Transverse colon (tissue), 4 donors: ENCODE measurements at regions not wholly inside any gene's neighbourhood (a gene's known extent, or its start where the extent isn't known, plus 50 kb on each side); places are given as distances from the start of the nearest gene placed in this dataset.

ENCODE experiments used
- DNase-seq: peaks from one replicate; pipeline ENCODE4 v3.0.0-alpha.2; 2019
- H3K27ac ChIP-seq, 4 donors: fragments of 200-600 bp; sonication (generic); 2 replicates each; pipeline ENCODE4 v1.5.1; 2016 to 2018; ENCODE audit warnings: inconsistent platforms in 4 of 4
- H3K27me3 ChIP-seq: fragments of 200-600 bp; sonication (generic); 2 replicates; pipeline ENCODE4 v1.5.1; 2017; ENCODE audit warnings: inconsistent platforms
- H3K36me3 ChIP-seq, 4 donors: fragments of 200-600 bp; sonication (generic); 2 replicates each; pipeline ENCODE4 v1.5.1; 2017 to 2019; ENCODE audit warnings: inconsistent platforms in 4 of 4
- H3K4me1 ChIP-seq, 4 donors: fragments of 200-600 bp; sonication (generic); 2 replicates each; pipeline ENCODE4 v1.5.1; 2017 to 2020; ENCODE audit warnings: inconsistent platforms in 4 of 4
- H3K4me3 ChIP-seq, 4 donors: fragments of 200-600 bp; sonication (generic); 1 replicate in 1 of 4; 2 replicates in 3 of 4; pipeline versions ENCODE4 v1.5.1 to v1.6.1; 2017 to 2019; ENCODE audit warnings: inconsistent platforms in 4 of 4
- H3K9me3 ChIP-seq, 2 donors: fragments of 200-600 bp; sonication (generic); 2 replicates each; pipeline ENCODE4 v1.5.1; 2017 to 2019; ENCODE audit warnings: inconsistent platforms in 2 of 2
- EP300 ChIP-seq: sonication (generic); formaldehyde crosslinking; IDR thresholded peaks from one replicate; pipeline ENCODE4 v1.6.1; 2017; ENCODE audit warnings: antibody characterized with exemption, low read depth
- POLR2A ChIP-seq: fragments of 450-650 bp; IDR thresholded peaks from one replicate; pipeline ENCODE4 v1.6.1; 2016; ENCODE audit warnings: antibody characterized with exemption, mild to moderate bottlenecking, moderate library complexity
- POLR2AphosphoS5 ChIP-seq, 3 donors: sonication (generic); formaldehyde crosslinking; IDR thresholded peaks; one replicate each; pipeline ENCODE4 v1.6.1; 2016; ENCODE audit warnings: antibody characterized with exemption in 3 of 3
- WGBS, 2 donors: methylation state at CpG; one replicate each; pipeline ENCODE4 v1.1.5; 2018; ENCODE audit warnings: low coverage in 1 of 2; 5-methylcytosine and 5-hydroxymethylcytosine counted together
- in situ Hi-C, 4 donors: fragments of 200-750 bp; cut with MboI; loops; one replicate each; pipeline versions ENCODE4 v1.15.0 to v1.15.1; 2017; ENCODE audit warnings: low sequenced_read_pairs in 3 of 4, low pct_ligation_motif_present in 1 of 4, low pct_unique_long_range_greater_than_20kb in 1 of 4
- intact Hi-C: fragments of 100-400 bp; cut with DNase I; formaldehyde crosslinking; loops from one replicate; pipeline ENCODE4 v1.15.1; 2023; ENCODE audit warnings: low total_unique reads
- TF ChIP-seq, protein P1 (sequence below), 5 experiments: fragments of 200-600 bp in 3 of 5; fragments of 450-650 bp in 2 of 5; sonication (generic) in 3 of 5; IDR thresholded peaks; 1 replicate in 2 of 5; 2 replicates in 3 of 5; pipeline ENCODE4 v1.5.1; 2016 to 2017; ENCODE audit warnings: antibody characterized with exemption in 5 of 5, inconsistent platforms in 3 of 5, mild to moderate bottlenecking in 2 of 5, moderate library complexity in 1 of 5

DNA sequence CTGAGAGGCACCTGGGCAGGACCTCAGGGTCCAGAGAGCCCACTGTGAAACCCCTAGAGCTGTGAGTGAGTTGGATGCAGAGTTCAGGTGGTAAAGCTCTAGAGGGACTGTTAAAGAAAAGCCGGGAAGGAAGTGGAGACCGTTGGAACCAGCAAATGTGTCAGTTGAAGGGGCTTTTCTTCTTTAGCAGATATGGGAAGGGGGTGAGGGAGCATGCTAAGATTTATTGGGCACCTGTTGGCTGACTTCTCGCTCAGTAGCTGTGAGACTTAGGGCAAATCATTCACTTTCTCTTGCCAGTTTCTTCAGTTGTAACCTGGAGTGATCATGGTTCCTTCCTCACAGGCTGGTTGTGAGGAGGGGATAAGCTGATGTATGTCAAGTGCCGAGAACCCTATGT is 287.7 kb downstream of the DHX35 start:
- no peak for TF ChIP-seq EP300
- no peak for TF ChIP-seq POLR2AphosphoS5 (IDR thresholded peaks at IDR 0.05)
- WGBS, 2 donors = 70% methylated on average over 4 of the region's 4 CpGs; no CpG with 5 or more reads in 1 of the 2 donors
- no peaks in the 10 kb centered on the region for H3K4me1 ChIP-seq

DNA sequence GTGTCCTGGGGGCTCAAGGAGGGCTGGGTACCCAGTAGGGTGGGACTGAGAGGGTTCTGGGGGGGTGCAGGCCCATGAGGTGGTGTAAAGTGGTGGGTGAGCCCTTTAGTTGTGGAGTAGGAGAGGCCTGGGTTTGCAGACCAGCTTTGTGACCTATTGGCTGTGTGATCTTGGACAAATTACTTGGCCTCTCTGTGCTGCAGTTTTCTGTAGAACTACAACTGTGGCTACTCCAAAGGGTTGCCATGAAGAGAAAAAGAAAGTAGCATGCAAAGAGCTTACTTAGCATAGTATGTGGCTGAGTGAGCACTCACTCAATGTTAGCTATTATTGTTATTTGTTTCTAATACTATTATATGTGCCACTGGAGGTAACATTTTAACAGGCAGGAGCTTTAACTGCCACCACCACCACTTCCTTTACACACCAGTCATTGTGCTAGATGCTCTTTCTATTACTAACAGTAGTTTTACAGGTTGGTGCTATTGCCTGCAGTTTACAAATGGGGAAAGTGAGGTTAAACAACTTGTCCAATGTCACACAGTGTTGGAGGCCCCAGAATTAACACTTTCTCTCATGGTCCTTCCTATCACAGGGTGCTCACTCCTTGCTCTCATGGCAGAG is 286.8 kb downstream of the DHX35 start:
- in situ Hi-C loops (no loop called here), intact Hi-C loops (no loop called here)
- TF ChIP-seq EP300 (no peak), POLR2A (no peak), POLR2AphosphoS5 (IDR thresholded peaks at IDR 0.05) (no peak)
- TF ChIP-seq, protein P1, sequence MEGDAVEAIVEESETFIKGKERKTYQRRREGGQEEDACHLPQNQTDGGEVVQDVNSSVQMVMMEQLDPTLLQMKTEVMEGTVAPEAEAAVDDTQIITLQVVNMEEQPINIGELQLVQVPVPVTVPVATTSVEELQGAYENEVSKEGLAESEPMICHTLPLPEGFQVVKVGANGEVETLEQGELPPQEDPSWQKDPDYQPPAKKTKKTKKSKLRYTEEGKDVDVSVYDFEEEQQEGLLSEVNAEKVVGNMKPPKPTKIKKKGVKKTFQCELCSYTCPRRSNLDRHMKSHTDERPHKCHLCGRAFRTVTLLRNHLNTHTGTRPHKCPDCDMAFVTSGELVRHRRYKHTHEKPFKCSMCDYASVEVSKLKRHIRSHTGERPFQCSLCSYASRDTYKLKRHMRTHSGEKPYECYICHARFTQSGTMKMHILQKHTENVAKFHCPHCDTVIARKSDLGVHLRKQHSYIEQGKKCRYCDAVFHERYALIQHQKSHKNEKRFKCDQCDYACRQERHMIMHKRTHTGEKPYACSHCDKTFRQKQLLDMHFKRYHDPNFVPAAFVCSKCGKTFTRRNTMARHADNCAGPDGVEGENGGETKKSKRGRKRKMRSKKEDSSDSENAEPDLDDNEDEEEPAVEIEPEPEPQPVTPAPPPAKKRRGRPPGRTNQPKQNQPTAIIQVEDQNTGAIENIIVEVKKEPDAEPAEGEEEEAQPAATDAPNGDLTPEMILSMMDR (IDR thresholded peaks at IDR 0.05) = no peak

More for the DNA sequence above, 287.7 kb downstream of the DHX35 start:
- in situ Hi-C loops (loop anchor here in 1 of 4 donors (25.0 kb wide), 1 partner anchor 613 kb away; no protein-coding TSS in a partner anchor), intact Hi-C loops (no loop called here)
- no peaks in the 10 kb centered on the region for H3K27me3 ChIP-seq
- no peaks in the 10 kb centered on the region for H3K9me3 ChIP-seq
- no peak for DNase-seq
- no peaks in the 10 kb centered on the region for H3K36me3 ChIP-seq
- no peak overlapping the region for H3K4me3 ChIP-seq
- H3K27ac ChIP-seq = no peak overlapping the region

DNA sequence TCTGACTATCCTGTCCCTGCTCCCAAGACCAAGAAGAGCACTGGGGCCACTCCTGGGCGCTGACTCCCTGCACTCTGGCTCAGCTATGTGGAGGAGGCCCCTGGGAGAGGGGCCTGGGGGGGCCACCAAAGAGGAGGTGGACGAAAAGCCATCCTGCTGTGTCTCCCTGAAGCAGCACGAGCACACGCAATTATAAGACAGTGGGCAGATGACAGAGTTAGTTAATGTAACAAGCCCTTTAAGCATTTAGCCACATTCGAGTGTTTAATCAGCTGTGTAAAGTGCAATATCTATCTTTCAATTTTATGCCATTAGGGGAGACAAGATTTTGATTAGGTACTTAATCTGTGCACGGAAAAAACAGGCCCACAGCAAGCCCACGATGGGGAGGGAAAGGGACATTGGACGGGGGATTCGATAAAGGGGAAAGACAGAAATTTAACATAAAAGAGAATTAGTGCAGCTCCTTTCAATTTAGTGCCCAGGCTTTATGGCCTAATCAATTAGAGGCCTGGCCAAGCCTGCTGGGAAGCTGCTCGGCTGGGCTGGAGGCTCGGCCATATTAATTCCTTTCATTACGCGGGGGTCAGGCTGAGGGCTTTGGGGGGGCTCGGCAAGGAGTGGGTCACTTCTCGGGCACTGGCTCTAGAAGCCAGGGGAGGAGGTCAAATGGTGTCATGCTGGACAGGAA is 286.2 kb downstream of the DHX35 start:
- in situ Hi-C loops = no loop called here
- intact Hi-C loops = no loop called here
- Histone ChIP-seq H3K9me3 (no peaks in the 10 kb centered on the region), H3K4me1 (no peaks in the 10 kb centered on the region), H3K27ac (no peak overlapping the region), H3K27me3 (no peaks in the 10 kb centered on the region), H3K4me3 (no peak overlapping the region), H3K36me3 (no peaks in the 10 kb centered on the region)
- TF ChIP-seq, protein P1 (IDR thresholded peaks at IDR 0.05) = no peak
- TF ChIP-seq EP300 (no peak), POLR2A (no peak), POLR2AphosphoS5 (IDR thresholded peaks at IDR 0.05) (no peak)
- DNase-seq = no peak
- WGBS, 2 donors = 73 to 76% methylated on average over 12 to 15 of the region's 15 CpGs

More for the DNA sequence above, 286.8 kb downstream of the DHX35 start:
- Histone ChIP-seq H3K9me3 (no peaks in the 10 kb centered on the region), H3K4me3 (no peak overlapping the region), H3K36me3 (no peaks in the 10 kb centered on the region), H3K27ac (no peak overlapping the region), H3K27me3 (no peaks in the 10 kb centered on the region), H3K4me1 (no peaks in the 10 kb centered on the region)
- DNase-seq = no peak

DNA sequence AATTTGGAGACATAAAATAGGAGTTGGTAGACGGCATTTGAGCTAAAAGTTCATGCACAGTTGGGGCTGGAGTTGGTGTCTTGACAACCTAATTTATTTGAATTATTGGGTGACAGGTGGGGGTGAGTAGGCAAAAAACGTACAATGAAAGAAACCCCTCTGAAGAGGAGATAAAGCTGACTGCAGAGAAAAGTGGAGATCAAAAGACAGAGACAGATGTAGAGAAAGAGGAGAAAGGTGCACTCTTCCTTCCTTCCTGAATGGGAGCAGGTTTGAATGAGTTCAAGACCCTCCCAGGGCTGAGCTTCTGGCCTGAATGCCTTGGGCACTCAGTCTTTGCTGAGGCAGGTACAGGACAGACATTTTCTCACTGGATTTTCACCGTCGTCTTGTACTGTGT is 284.3 kb downstream of the DHX35 start:
- in situ Hi-C loops (no loop called here), intact Hi-C loops (no loop called here)
- Histone ChIP-seq H3K4me1 (no peaks in the 10 kb centered on the region), H3K27me3 (no peaks in the 10 kb centered on the region), H3K27ac (no peak overlapping the region), H3K4me3 (no peak overlapping the region), H3K36me3 (no peaks in the 10 kb centered on the region), H3K9me3 (peaks cover 4 to 5% of the 10 kb centered on the region in 2 donors)
- 69 to 80% methylated on average over 2 to 4 of the region's 4 CpGs for WGBS, 2 donors
- no peak for DNase-seq
- no peak for TF ChIP-seq POLR2AphosphoS5 (IDR thresholded peaks at IDR 0.05)
- TF ChIP-seq, protein P1 (IDR thresholded peaks at IDR 0.05) = no peak
- TF ChIP-seq POLR2A = no peak
- TF ChIP-seq EP300 = no peak
